ENCODE measurements at regions not wholly inside any gene's neighbourhood (a gene's known extent, or its start where the extent isn't known, plus 50 kb on each side); places are given as distances from the start of the nearest gene placed in this dataset.
A peak's percentile ranks its signal among the peaks of the same experiment; 100 is the strongest.

DNA sequence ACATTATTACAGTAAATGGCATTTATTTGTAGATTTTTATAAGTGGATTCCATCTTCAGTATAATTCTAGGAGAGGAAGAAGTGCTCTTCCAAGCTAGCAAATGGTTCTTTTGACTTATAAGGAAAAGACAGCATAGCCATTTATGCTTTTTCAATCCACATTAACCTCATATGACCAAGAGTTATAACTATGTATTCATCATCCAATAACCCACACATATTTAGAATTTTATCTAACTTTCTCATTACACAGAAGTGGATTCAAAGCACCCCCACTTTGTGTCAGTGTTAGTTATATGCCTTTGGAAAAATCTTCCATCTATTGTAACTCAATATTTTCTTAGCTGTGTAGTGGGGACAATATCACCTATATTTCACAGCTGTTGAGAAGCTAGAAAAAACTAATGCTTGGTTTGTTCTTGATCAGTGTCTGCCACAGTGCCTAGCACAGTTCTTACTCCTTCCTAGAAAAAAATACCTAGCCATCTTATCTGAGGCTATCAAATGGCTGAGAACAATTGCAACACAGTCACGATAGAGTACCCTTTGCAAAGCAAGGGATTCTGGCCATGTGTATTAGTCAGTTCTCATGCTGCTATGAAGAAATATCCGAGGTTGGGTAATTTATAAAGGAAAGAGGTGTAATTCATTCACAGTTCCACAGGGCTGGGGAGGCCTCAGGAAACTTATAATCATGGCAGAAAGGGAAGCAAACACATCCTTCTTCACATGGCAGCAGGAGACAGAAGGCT is 986.3 kb downstream of the TFAP2A start:
- DNase-seq: no peak
- intact Hi-C loops (cut with DNase I): no loop called here
- ATAC-seq: no peak
- H3K36me3 ChIP-seq: no peaks in the 10 kb centered on the region
- H3K4me3 ChIP-seq: no peak overlapping the region
- H3K9me3 ChIP-seq: no peaks in the 10 kb centered on the region
- no peak for TF ChIP-seq CTCF (IDR thresholded peaks at IDR 0.05)
- H3K4me1 ChIP-seq: no peaks in the 10 kb centered on the region
- H3K27ac ChIP-seq: no peak overlapping the region
- H3K27me3 ChIP-seq: no peaks in the 10 kb centered on the region

DNA sequence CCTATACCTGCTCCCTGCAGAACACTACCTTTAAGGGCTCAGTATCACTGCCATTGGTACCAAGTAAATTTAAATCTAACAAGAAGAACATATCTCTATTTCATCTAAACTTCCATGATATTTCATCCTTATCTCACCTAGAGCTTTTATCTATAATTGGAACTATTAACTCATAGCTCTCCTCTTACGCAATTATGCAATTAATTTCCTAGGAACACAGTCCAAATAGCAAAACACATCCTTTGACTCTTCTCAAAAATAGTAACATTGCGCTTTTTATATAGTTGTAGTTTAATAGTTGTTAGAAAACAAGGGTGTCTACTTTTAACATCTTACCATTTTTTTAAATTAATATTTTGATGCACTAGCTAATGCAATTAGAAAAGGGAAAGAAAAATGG is 986.8 kb upstream of the SLC35B3 start:
- intact Hi-C loops (cut with DNase I): no loop called here
- no peak for DNase-seq
- no peaks in the 10 kb centered on the region for H3K36me3 ChIP-seq
- no peak overlapping the region for H3K27ac ChIP-seq
- no peaks in the 10 kb centered on the region for H3K9me3 ChIP-seq
- no peaks in the 10 kb centered on the region for H3K4me1 ChIP-seq
- no peaks in the 10 kb centered on the region for H3K27me3 ChIP-seq
- no peak for TF ChIP-seq CTCF (IDR thresholded peaks at IDR 0.05)
- H3K4me3 ChIP-seq: no peak overlapping the region
- no peak for ATAC-seq

DNA sequence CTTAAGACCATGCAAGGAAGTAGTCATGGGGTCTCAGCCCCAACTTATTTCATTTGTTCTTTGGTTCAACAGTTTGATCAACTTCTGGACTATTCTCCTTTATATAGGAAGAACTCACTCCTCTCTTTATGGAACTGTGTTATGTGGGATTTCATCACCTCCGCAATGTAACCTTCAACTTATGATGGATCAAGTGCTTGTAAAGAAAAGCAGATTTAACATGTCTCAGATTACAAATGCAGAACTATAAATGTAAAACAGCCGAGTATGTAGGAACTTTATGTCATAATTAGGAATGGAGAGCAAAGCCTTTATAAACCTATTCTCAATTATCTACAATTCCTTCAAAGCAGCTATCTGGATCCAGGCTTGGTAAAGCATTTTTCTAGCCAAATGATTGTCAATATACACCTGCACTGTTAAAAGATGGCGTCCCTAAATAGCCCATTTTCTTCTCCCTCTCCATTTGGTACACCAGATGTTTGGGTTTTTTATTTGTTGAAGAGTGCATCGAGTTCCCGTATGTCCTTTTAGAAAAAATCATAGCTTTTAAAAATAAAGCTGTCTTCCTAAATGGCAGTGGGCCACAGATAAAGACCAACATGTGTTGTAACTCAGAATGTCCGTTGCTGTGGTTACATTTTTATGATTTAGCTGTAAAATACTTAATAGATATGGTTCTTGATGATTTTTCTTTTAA is 985.1 kb upstream of the SLC35B3 start:
- intact Hi-C loops (cut with DNase I): no loop called here
- Histone ChIP-seq H3K27ac (no peak overlapping the region), H3K9me3 (no peaks in the 10 kb centered on the region), H3K27me3 (no peaks in the 10 kb centered on the region), H3K36me3 (no peaks in the 10 kb centered on the region), H3K4me1 (no peaks in the 10 kb centered on the region), H3K4me3 (no peak overlapping the region)
- no peak for DNase-seq
- TF ChIP-seq CTCF (IDR thresholded peaks at IDR 0.05): no peak
- ATAC-seq: no peak

- Histone ChIP-seq H3K4me3 (no peak overlapping the region), H3K27ac (no peak overlapping the region), H3K4me1 (no peaks in the 10 kb centered on the region), H3K36me3 (no peaks in the 10 kb centered on the region), H3K27me3 (no peaks in the 10 kb centered on the region), H3K9me3 (no peaks in the 10 kb centered on the region)
- no peak for TF ChIP-seq CTCF (IDR thresholded peaks at IDR 0.05)
- no peak for ATAC-seq
- intact Hi-C loops (cut with DNase I): no loop called here
- DNase-seq: no peak
Measured at GRCh38 chr6:9417400-9417799, 982.1 kb upstream of the SLC35B3 start.

DNA sequence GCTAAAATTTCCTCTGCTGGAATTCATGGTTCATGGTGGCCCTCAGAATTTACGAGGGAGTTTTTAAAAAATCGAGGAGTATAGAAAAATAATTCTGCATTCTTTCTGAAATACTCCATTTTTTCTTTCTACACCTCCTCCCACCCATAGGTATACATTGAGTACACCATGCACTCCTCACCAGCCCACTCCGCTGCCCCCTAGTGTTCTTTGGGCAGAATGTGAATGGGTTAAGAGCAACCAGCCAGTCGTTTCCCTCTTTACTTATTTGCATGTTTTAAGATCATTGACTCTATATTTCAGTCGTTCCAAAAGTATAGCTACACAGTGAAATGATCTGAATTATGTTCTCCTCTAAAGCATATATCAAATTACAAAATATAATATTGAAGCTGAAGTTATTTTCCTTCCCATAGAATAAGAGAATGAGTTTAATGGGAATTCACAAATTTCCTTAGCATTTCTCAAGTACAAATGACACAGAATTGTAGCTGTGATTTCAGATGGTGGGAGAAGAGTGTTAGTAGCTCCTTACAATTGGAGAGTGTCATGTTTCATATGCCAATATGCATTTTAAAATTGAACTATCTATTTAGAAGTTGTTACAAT is 977.7 kb upstream of the SLC35B3 start:
- H3K9me3 ChIP-seq: no peaks in the 10 kb centered on the region
- H3K4me3 ChIP-seq: no peak overlapping the region
- DNase-seq: no peak
- peak; percentile 78 for ATAC-seq
- no peaks in the 10 kb centered on the region for H3K36me3 ChIP-seq
- H3K27me3 ChIP-seq: no peaks in the 10 kb centered on the region
- H3K4me1 ChIP-seq: no peaks in the 10 kb centered on the region
- intact Hi-C loops (cut with DNase I): no loop called here
- H3K27ac ChIP-seq: no peak overlapping the region
- TF ChIP-seq CTCF (IDR thresholded peaks at IDR 0.05): peak; percentile 48

Measured in upper lobe of right lung (tissue), 1 donor.